HG03108 (cell line): ENCODE measurements at regions not wholly inside any gene's neighbourhood (a gene's known extent, or its start where the extent isn't known, plus 50 kb on each side); places are given as distances from the start of the nearest gene placed in this dataset.
A peak's percentile ranks its signal among the peaks of the same experiment; 100 is the strongest.

ENCODE experiments used
- ATAC-seq: cut with Tn5 transposase; IDR thresholded peaks from one replicate; pipeline ENCODE4 v1.9.1; 2021; ENCODE audit warnings: moderate library complexity; ENCODE audit not compliant: unreplicated experiment

- ATAC-seq: no peak
Measured at GRCh38 chr3:103047640-103048039, 612.8 kb downstream of the ZPLD1 start.

- ATAC-seq: no peak
Measured at GRCh38 chr3:103048068-103048722, 613.4 kb downstream of the ZPLD1 start.

- no peak for ATAC-seq
Measured at GRCh38 chr3:103052236-103052830, 617.5 kb downstream of the ZPLD1 start.

- ATAC-seq: no peak
Measured at GRCh38 chr3:103055021-103055520, 620.3 kb downstream of the ZPLD1 start.

GRCh38 chr3:103056542-103056941, 621.7 kb downstream of the ZPLD1 start:
- ATAC-seq: no peak

- no peak for ATAC-seq
Measured at GRCh38 chr3:103057003-103057402, 622.2 kb downstream of the ZPLD1 start.

GRCh38 chr3:103057487-103057886, 622.7 kb downstream of the ZPLD1 start:
- no peak for ATAC-seq

- no peak for ATAC-seq
Measured at GRCh38 chr3:103059432-103059831, 624.6 kb downstream of the ZPLD1 start.

- no peak for ATAC-seq
Measured at GRCh38 chr3:103060242-103060641, 625.4 kb downstream of the ZPLD1 start.

- ATAC-seq: no peak
Measured at GRCh38 chr3:103067963-103068362, 633.1 kb downstream of the ZPLD1 start.

GRCh38 chr3:103075282-103075681, 640.5 kb downstream of the ZPLD1 start:
- ATAC-seq: no peak

GRCh38 chr3:103077910-103078309, 643.1 kb downstream of the ZPLD1 start:
- ATAC-seq: no peak

- ATAC-seq: no peak
Measured at GRCh38 chr3:103082501-103082900, 647.7 kb downstream of the ZPLD1 start.

- no peak for ATAC-seq
Measured at GRCh38 chr3:103083848-103084631, 649.2 kb downstream of the ZPLD1 start.

GRCh38 chr3:103085465-103085864, 650.6 kb downstream of the ZPLD1 start:
- peak; percentile 63 for ATAC-seq

GRCh38 chr3:103089758-103090157, 654.9 kb downstream of the ZPLD1 start:
- ATAC-seq: no peak

- ATAC-seq: no peak
Measured at GRCh38 chr3:103105206-103105605, 670.4 kb downstream of the ZPLD1 start.

- no peak for ATAC-seq
Measured at GRCh38 chr3:103112273-103112672, 677.5 kb downstream of the ZPLD1 start.

- ATAC-seq: peak; percentile 34
Measured at GRCh38 chr3:103126115-103126514, 691.3 kb downstream of the ZPLD1 start.

GRCh38 chr3:103127098-103127630, 692.3 kb downstream of the ZPLD1 start:
- no peak for ATAC-seq

GRCh38 chr3:103127737-103128136, 692.9 kb downstream of the ZPLD1 start:
- peak; percentile 92 for ATAC-seq
